GM12865 (cell line): ENCODE measurements at regions not wholly inside any gene's neighbourhood (a gene's known extent, or its start where the extent isn't known, plus 50 kb on each side); places are given as distances from the start of the nearest gene placed in this dataset.

ENCODE experiments used
- DNase-seq: peaks from one replicate; pipeline ENCODE4 v3.0.0; 2010; ENCODE audit warnings: low read depth
- H3K4me3 ChIP-seq: 2 replicates; pipeline ENCODE4 v1.5.1; 2011; ENCODE audit warnings: mild to moderate bottlenecking, low read depth, low read length, control low read depth
- TF ChIP-seq, protein P1 (sequence below): IDR thresholded peaks from 2 replicates; pipeline ENCODE4 v1.5.1; 2011; ENCODE audit warnings: low read length, control low read depth, low read depth, inconsistent platforms; ENCODE audit not compliant: insufficient read depth; ENCODE audit errors: missing control alignments

DNA sequence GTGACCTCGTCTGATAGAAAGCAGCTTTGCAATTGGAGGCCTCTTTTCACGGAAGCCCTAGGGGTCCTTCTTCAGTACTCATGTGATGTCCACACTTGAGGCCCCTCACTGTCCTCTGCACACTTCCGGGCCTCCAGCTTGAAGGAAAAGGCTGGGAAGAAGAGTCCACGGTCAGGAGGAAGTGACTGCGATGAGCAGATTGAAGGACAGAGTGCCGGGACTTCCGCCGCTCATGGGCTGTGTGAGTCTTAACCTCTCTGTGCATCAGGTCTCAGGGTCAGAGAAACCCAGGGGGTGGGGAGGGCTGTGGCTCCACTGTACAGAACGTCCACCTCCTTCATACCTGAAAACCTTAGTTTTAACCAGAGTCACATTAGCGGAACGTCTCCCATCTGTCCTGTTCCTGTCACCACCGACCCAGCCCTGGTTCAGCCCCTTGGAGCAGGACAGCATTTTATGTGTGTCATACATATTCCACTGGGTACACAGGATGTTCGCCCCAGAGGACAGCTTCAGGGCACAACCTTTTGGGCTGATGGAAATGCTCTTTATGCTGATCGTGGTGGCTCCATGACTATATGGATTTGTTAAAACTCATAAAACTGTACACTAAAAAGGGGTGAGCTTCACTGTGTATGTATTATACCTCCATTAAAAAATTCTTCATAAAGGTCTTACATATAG, 51.0 kb upstream of the SORCS2 start:
- H3K4me3 ChIP-seq: no peak overlapping the region
- TF ChIP-seq, protein P1, sequence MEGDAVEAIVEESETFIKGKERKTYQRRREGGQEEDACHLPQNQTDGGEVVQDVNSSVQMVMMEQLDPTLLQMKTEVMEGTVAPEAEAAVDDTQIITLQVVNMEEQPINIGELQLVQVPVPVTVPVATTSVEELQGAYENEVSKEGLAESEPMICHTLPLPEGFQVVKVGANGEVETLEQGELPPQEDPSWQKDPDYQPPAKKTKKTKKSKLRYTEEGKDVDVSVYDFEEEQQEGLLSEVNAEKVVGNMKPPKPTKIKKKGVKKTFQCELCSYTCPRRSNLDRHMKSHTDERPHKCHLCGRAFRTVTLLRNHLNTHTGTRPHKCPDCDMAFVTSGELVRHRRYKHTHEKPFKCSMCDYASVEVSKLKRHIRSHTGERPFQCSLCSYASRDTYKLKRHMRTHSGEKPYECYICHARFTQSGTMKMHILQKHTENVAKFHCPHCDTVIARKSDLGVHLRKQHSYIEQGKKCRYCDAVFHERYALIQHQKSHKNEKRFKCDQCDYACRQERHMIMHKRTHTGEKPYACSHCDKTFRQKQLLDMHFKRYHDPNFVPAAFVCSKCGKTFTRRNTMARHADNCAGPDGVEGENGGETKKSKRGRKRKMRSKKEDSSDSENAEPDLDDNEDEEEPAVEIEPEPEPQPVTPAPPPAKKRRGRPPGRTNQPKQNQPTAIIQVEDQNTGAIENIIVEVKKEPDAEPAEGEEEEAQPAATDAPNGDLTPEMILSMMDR: no peak
- no peak for DNase-seq

- no peak for DNase-seq
- TF ChIP-seq, protein P1: no peak
- H3K4me3 ChIP-seq: no peak overlapping the region
Measured at GRCh38 chr4:7140692-7141069, 51.7 kb upstream of the SORCS2 start.

DNA sequence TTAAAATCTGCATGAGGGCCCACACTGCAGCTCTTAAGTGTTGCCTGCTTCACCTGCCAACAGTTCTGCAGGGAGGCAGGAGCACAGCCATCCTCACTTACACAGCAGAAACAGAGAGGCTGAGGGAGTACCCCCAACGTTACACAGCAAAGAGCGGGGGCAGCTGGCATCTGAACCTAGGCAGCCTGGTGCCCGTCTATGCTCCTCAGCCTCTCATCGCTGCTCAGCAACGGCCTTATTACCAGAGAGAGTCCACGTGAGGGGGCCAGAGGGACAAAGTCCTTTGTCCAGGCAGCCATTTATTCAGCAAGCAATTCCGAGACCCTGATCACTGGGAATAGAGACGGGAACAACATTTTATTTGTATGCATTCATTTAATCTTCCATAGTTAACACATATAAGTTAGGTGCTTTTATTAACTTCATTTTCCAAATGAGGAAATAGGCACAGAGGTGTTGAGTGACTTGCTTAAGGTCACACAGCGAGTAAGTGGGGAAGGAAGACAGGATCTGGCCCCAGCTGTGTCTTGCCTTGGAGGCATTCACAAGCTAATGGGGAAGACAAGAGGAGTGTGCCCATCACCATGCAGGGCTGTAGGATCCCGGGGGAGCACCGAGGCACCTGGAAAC, 52.2 kb upstream of the SORCS2 start:
- H3K4me3 ChIP-seq: no peak overlapping the region
- DNase-seq: no peak
- TF ChIP-seq, protein P1: no peak

- DNase-seq: no peak
- TF ChIP-seq, protein P1: no peak
- H3K4me3 ChIP-seq: no peak overlapping the region
Measured at GRCh38 chr4:7139167-7139982, 53.0 kb upstream of the SORCS2 start.

DNA sequence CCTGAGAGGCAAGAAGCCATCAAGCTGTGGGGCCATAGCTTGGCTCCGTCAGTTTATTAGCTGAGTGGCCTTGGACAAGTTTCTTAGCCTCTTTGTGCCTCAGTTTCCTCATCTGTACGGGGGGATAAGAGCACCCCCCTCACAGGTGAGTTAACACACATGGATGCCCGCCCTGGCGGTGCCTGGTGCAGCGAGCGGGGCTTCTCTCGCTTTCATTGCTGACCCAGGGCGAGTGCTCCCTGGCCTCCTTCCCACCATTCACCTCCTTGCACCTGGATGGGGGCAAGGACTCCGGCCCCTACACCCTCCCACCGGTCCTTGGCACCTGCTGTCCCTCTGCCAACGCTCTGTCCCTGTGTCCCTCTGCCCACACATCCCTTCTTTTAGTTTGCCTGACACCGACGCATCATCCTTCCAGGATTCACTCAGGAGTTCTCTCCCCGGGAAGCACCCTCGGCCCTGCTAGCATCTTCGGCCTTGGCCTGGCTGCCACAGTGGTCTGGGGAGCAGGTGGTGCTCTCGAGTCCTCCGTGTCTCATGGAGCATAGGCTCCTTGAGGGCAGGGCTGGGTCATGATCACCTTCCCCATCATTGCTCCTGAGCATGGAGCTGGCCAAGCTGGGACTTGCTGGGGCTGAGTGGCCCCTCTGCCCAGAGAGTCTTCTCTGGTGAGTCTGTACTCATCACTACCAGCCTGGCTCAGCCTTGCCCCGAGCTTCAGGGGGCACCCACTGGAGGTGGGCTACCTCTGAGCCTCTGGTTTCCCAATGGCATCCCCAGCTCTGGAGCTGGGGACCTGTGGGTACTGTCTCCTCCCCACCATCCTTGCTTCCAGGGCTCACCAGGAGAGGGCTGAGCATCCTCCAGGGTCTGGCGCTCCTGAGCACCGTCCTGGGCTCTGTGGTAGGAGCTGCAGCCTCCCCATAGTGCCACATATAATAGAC, 53.8 kb upstream of the SORCS2 start:
- no peak overlapping the region for H3K4me3 ChIP-seq
- DNase-seq: no peak
- TF ChIP-seq, protein P1: no peak
